ENCODE measurements at regions not wholly inside any gene's neighbourhood (a gene's known extent, or its start where the extent isn't known, plus 50 kb on each side); places are given as distances from the start of the nearest gene placed in this dataset.

DNA sequence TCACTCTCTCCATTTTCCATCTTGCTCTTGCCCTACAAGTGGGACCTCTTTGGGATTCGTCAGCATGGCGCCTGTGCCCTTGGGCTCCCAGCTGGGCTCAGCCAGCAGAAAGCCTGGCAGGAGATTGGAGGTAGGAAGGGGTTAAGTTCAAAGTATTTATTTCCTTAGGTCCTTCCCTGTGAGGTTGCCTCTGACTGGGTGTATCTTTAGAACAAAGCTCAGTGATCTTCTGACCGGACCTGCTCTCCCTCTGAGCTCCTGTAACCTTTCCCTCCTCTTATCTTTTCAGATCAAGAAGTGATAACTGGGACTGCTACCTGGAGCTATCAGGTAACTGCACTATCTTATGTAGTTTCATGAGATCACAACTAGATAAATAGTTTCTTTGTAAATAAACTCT is 75.8 kb upstream of the ABCD3 start:
- 100% methylated on average over 1 of the region's 3 CpGs for WGBS (ENCODE audit: insufficient coverage)
- H3K4me1 ChIP-seq (ENCODE audit: control insufficient read depth, insufficient read depth, low read length): no peaks in the 10 kb centered on the region
- H3K9me3 ChIP-seq (ENCODE audit: control insufficient read depth, insufficient read depth, low read length): no peaks in the 10 kb centered on the region
- H3K4me3 ChIP-seq (ENCODE audit: low read depth, low read length): no peak overlapping the region
- H3K27ac ChIP-seq (ENCODE audit: low read depth, low read length): no peak overlapping the region
- no peak for DNase-seq (ENCODE audit: low read depth in 4 of 6, low spot score in 6 of 6)
- no peaks in the 10 kb centered on the region for H3K27me3 ChIP-seq (ENCODE audit: control insufficient read depth, insufficient read depth, low read length)
- no peaks in the 10 kb centered on the region for H3K36me3 ChIP-seq (ENCODE audit: control insufficient read depth, insufficient read depth, low read length)

DNA sequence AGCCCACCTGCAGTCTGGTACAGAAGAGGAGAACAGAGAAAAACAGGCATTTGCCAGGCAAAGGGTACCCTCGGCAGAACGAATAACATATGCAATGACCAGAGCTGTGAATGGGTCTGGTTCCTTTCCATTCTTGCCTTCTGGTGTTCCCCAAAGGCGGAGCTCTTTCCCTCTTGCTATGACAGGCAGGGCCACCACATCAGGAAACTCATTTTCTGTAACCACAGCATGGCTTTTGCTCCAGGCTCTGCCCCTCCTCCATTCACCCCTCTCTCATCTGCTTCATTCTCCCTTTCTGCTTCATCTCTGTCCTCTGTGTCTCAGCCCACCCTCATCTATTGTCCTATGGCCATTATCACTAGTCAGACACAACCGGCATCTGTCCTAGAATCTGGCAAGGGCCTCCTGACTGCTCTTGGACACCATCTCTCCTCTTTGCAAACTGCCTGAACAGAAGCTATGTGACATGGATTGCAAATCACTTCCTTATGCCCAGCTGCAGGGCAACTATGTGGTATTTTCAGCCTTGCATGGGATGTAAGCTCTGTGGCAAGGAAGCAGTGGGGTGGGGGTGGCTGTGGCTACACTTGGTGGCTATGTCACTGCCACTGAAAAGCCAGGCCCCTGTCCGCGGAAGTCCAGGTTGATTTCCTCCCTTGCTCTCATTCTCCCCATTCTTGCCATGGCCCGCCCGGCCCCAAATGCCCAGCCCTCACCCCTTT is 78.8 kb upstream of the ABCD3 start:
- Histone ChIP-seq H3K4me1 (ENCODE audit: control insufficient read depth, insufficient read depth, low read length) (no peaks in the 10 kb centered on the region), H3K9me3 (ENCODE audit: control insufficient read depth, insufficient read depth, low read length) (no peaks in the 10 kb centered on the region), H3K27me3 (ENCODE audit: control insufficient read depth, insufficient read depth, low read length) (no peaks in the 10 kb centered on the region), H3K4me3 (ENCODE audit: low read depth, low read length) (no peak overlapping the region), H3K27ac (ENCODE audit: low read depth, low read length) (no peak overlapping the region), H3K36me3 (ENCODE audit: control insufficient read depth, insufficient read depth, low read length) (no peaks in the 10 kb centered on the region)
- DNase-seq (ENCODE audit: low read depth in 4 of 6, low spot score in 6 of 6): peak in 1 of 6 donors; percentile 30
- WGBS (ENCODE audit: insufficient coverage): 71% methylated on average over 8 of the region's 8 CpGs

DNA sequence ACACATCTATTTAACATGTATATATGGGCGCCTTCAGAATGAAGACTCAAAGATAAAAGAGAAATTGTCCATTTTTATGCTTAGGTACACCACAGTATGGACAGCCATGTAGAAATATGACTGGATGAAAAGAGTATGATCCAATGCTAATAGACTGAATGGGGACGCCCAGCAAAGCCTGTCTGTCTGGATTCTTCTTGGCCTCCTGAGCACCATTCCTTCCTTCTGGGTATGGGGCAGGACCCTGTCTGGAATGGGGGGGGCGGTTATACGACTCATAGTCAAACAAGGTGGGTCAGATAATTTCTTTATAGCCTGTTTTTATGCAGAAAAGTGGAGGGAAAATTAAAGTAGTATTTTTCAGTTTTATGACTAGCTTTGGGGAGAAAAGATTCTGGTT is 81.2 kb upstream of the ABCD3 start:
- Histone ChIP-seq H3K36me3 (ENCODE audit: control insufficient read depth, insufficient read depth, low read length) (no peaks in the 10 kb centered on the region), H3K27me3 (ENCODE audit: control insufficient read depth, insufficient read depth, low read length) (no peaks in the 10 kb centered on the region), H3K9me3 (ENCODE audit: control insufficient read depth, insufficient read depth, low read length) (no peaks in the 10 kb centered on the region), H3K4me3 (ENCODE audit: low read depth, low read length) (no peak overlapping the region), H3K4me1 (ENCODE audit: control insufficient read depth, insufficient read depth, low read length) (peaks cover 8% of the 10 kb centered on the region), H3K27ac (ENCODE audit: low read depth, low read length) (no peak overlapping the region)
- DNase-seq (ENCODE audit: low read depth in 4 of 6, low spot score in 6 of 6): no peak
- WGBS (ENCODE audit: insufficient coverage): 80% methylated on average over 1 of the region's 4 CpGs

DNA sequence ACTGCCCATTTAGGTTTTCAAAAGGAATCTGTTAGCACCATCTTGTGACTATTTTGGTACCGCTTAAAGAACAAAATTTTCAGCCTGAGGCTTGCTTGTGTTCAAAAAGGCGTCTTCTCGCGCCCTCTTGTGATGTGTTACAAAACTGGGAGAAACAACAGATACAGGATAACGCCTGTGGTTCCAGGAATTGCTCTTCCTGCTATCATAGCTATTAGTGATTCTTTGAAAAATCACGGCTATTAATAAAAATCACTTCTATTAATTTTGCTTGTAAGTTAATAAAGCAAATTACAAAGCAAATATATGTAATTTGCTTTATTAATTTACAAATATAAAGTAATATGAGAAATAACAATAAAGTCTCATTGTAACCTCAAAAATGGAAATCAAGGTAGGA is 82.2 kb upstream of the ABCD3 start:
- no peaks in the 10 kb centered on the region for H3K36me3 ChIP-seq (ENCODE audit: control insufficient read depth, insufficient read depth, low read length)
- DNase-seq (ENCODE audit: low read depth in 4 of 6, low spot score in 6 of 6): peak; percentile 53 to 98 (median 84)
- H3K9me3 ChIP-seq (ENCODE audit: control insufficient read depth, insufficient read depth, low read length): no peaks in the 10 kb centered on the region
- no peaks in the 10 kb centered on the region for H3K27me3 ChIP-seq (ENCODE audit: control insufficient read depth, insufficient read depth, low read length)
- no CpG with 5 or more reads among the region's 6 CpGs for WGBS (ENCODE audit: insufficient coverage)
- no peak overlapping the region for H3K4me3 ChIP-seq (ENCODE audit: low read depth, low read length)
- peaks cover 8% of the 10 kb centered on the region for H3K4me1 ChIP-seq (ENCODE audit: control insufficient read depth, insufficient read depth, low read length)
- H3K27ac ChIP-seq (ENCODE audit: low read depth, low read length): no peak overlapping the region

DNA sequence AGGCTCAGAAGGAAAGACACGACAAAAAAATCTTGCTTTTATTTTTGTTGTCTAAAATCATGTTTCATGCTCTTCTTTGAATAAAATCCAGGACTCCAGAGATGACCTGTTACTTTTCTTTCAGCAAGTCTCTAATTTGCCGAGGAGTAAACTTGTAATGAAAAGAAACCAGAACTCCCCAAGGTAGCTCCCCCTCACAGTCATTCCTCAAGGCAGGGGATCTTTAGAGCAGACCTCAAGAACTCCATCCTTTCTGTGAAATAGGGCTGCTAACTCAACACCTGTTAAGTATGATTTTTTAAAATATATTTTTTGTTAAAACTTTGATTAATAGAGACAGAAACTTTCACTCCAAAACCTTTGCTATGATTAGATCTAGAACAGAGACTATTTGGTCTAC is 82.7 kb upstream of the ABCD3 start:
- DNase-seq (ENCODE audit: low read depth in 4 of 6, low spot score in 6 of 6): no peak
- H3K36me3 ChIP-seq (ENCODE audit: control insufficient read depth, insufficient read depth, low read length): no peaks in the 10 kb centered on the region
- H3K27me3 ChIP-seq (ENCODE audit: control insufficient read depth, insufficient read depth, low read length): no peaks in the 10 kb centered on the region
- H3K4me3 ChIP-seq (ENCODE audit: low read depth, low read length): no peak overlapping the region
- WGBS (ENCODE audit: insufficient coverage): no CpG with 5 or more reads among the region's 2 CpGs
- H3K9me3 ChIP-seq (ENCODE audit: control insufficient read depth, insufficient read depth, low read length): no peaks in the 10 kb centered on the region
- peaks cover 8% of the 10 kb centered on the region for H3K4me1 ChIP-seq (ENCODE audit: control insufficient read depth, insufficient read depth, low read length)
- H3K27ac ChIP-seq (ENCODE audit: low read depth, low read length): peak overlapping the region; percentile 47

DNA sequence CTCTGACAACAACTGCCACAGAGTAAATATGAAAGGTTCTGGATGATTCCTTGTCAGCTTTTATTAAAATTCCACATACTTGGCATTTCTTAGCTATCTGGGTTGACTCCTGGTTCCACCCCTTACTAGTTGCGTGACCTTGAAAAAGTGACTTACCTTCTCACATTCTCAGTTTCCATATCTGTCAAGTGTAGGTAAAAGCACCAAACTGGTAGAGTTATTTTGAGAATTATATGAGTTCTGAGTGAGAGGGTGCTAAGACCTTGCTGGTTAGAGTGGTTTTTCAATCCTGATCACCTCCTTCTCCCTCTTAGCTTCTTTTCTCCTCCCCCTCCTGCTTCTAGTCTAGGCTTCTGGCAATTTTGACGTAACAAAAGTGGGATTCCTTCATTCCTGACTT is 83.4 kb upstream of the ABCD3 start:
- H3K4me3 ChIP-seq (ENCODE audit: low read depth, low read length): no peak overlapping the region
- no peaks in the 10 kb centered on the region for H3K27me3 ChIP-seq (ENCODE audit: control insufficient read depth, insufficient read depth, low read length)
- peaks cover 8% of the 10 kb centered on the region for H3K4me1 ChIP-seq (ENCODE audit: control insufficient read depth, insufficient read depth, low read length)
- peak overlapping the region; percentile 47 for H3K27ac ChIP-seq (ENCODE audit: low read depth, low read length)
- H3K9me3 ChIP-seq (ENCODE audit: control insufficient read depth, insufficient read depth, low read length): no peaks in the 10 kb centered on the region
- no peak for DNase-seq (ENCODE audit: low read depth in 4 of 6, low spot score in 6 of 6)
- no peaks in the 10 kb centered on the region for H3K36me3 ChIP-seq (ENCODE audit: control insufficient read depth, insufficient read depth, low read length)
- no CpG with 5 or more reads among the region's 2 CpGs for WGBS (ENCODE audit: insufficient coverage)

DNA sequence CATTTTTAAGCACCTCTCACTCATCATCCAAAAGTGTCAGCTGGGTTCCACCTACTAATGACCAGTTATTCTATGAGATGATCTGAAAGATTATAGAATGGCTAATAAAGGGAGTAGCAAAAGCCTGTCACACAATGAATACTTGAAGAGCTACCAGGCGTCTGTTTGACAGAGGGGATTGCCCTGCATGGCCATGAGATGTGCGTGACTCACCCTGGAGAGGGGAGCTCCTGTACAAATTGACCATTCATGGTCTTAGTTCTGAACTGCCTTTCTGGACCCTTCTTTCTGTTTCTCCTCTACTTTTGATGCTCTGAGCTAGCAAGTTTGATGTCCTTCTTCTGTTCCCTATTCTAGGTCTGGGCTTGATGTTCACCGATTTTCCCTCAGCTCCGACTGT is 85.2 kb upstream of the ABCD3 start:
- Histone ChIP-seq H3K27ac (ENCODE audit: low read depth, low read length) (no peak overlapping the region), H3K4me3 (ENCODE audit: low read depth, low read length) (no peak overlapping the region), H3K27me3 (ENCODE audit: control insufficient read depth, insufficient read depth, low read length) (peaks cover 2% of the 10 kb centered on the region), H3K9me3 (ENCODE audit: control insufficient read depth, insufficient read depth, low read length) (no peaks in the 10 kb centered on the region), H3K36me3 (ENCODE audit: control insufficient read depth, insufficient read depth, low read length) (no peaks in the 10 kb centered on the region), H3K4me1 (ENCODE audit: control insufficient read depth, insufficient read depth, low read length) (peaks cover 8% of the 10 kb centered on the region)
- WGBS (ENCODE audit: insufficient coverage): 89% methylated on average over 4 of the region's 4 CpGs
- DNase-seq (ENCODE audit: low read depth in 4 of 6, low spot score in 6 of 6): no peak

DNA sequence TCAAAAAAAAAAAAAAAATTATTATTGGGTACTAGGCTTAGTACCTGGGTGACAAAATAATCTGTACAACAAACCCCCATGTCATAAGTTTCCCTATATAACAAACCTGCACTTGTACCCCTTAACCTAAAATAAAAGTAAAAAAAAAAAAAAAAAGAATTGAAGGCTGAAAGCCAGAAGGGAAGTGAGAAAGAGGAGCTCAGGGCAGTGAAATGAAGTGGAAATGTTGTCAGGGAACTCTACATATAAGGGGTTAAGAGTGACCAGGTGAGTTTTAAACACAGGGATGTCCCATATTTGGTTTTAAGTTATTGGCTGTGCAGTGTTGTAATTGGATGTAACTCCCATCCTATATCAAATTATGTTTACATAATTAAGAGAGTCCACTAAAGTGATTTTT is 85.7 kb upstream of the ABCD3 start:
- no peaks in the 10 kb centered on the region for H3K9me3 ChIP-seq (ENCODE audit: control insufficient read depth, insufficient read depth, low read length)
- H3K4me3 ChIP-seq (ENCODE audit: low read depth, low read length): no peak overlapping the region
- H3K4me1 ChIP-seq (ENCODE audit: control insufficient read depth, insufficient read depth, low read length): peaks cover 8% of the 10 kb centered on the region
- H3K27me3 ChIP-seq (ENCODE audit: control insufficient read depth, insufficient read depth, low read length): peaks cover 2% of the 10 kb centered on the region
- no peaks in the 10 kb centered on the region for H3K36me3 ChIP-seq (ENCODE audit: control insufficient read depth, insufficient read depth, low read length)
- DNase-seq (ENCODE audit: low read depth in 4 of 6, low spot score in 6 of 6): no peak
- H3K27ac ChIP-seq (ENCODE audit: low read depth, low read length): no peak overlapping the region

DNA sequence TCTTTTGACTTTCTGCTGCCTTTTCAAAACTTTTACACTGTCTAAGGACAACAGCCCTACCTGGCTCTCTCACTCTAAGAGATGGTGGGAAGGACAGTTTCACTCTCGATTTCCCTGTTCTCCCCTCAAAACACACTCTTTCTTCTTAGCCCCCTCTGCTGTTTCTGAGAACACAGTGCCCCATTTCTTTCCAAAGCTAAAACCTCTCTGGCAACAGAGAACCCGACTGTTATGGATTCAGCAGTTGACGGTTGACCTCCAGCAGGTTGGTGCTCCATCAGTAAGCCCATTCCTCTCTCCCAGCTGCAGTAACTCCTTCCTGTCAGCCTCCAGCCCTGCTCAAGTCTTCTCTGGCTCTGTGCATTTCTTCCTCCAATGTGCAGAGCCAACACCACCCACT is 88.2 kb upstream of the ABCD3 start:
- H3K4me3 ChIP-seq (ENCODE audit: low read depth, low read length): no peak overlapping the region
- no peak overlapping the region for H3K27ac ChIP-seq (ENCODE audit: low read depth, low read length)
- H3K4me1 ChIP-seq (ENCODE audit: control insufficient read depth, insufficient read depth, low read length): peaks cover 12% of the 10 kb centered on the region
- H3K9me3 ChIP-seq (ENCODE audit: control insufficient read depth, insufficient read depth, low read length): no peaks in the 10 kb centered on the region
- H3K36me3 ChIP-seq (ENCODE audit: control insufficient read depth, insufficient read depth, low read length): no peaks in the 10 kb centered on the region
- DNase-seq (ENCODE audit: low read depth in 4 of 6, low spot score in 6 of 6): peak in 2 of 6 donors; percentile 23 to 30
- WGBS (ENCODE audit: insufficient coverage): 24% methylated on average over 3 of the region's 3 CpGs
- H3K27me3 ChIP-seq (ENCODE audit: control insufficient read depth, insufficient read depth, low read length): peaks cover 2% of the 10 kb centered on the region

DNA sequence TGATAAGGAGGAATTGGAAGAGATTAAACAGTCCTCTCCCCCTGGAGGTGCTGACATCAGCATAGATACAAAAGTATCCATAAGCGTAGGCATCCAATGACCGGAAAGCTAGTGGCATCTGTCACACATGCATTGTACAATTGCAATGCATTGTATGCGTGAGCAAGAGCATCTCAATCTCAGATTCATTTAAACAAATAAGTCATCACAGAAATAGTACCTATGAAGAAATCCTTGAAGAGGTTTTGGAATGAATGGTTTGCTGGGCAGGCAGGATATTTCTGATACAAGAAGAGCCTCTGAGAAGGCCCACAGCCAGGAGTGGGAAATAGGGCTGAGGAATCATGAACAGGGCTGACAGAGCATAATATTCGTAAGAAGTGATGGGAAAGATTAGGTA is 88.9 kb upstream of the ABCD3 start:
- H3K4me1 ChIP-seq (ENCODE audit: control insufficient read depth, insufficient read depth, low read length): peaks cover 12% of the 10 kb centered on the region
- no peaks in the 10 kb centered on the region for H3K36me3 ChIP-seq (ENCODE audit: control insufficient read depth, insufficient read depth, low read length)
- no CpG with 5 or more reads among the region's 4 CpGs for WGBS (ENCODE audit: insufficient coverage)
- DNase-seq (ENCODE audit: low read depth in 4 of 6, low spot score in 6 of 6): no peak
- no peaks in the 10 kb centered on the region for H3K9me3 ChIP-seq (ENCODE audit: control insufficient read depth, insufficient read depth, low read length)
- no peak overlapping the region for H3K27ac ChIP-seq (ENCODE audit: low read depth, low read length)
- H3K27me3 ChIP-seq (ENCODE audit: control insufficient read depth, insufficient read depth, low read length): peaks cover 2% of the 10 kb centered on the region
- H3K4me3 ChIP-seq (ENCODE audit: low read depth, low read length): no peak overlapping the region
